ENCODE measurements at regions not wholly inside any gene's neighbourhood (a gene's known extent, or its start where the extent isn't known, plus 50 kb on each side); places are given as distances from the start of the nearest gene placed in this dataset.
"Not testable (repeated sequence)": the region's sequence is repeated elsewhere in the genome, so short reads cannot be mapped to it uniquely, and the experiment has no call there.

- DNase-seq (ENCODE audit: low spot score): no peak
Observed at GRCh38 chr2:57156231-57156924, 890.2 kb upstream of the VRK2 start.

- no peak for DNase-seq (ENCODE audit: low spot score)
Observed at GRCh38 chr2:57160976-57161375, 885.6 kb upstream of the VRK2 start.

- DNase-seq (ENCODE audit: low spot score): no peak
Observed at GRCh38 chr2:57177176-57177575, 869.4 kb upstream of the VRK2 start.

GRCh38 chr2:57180042-57180567 is 866.5 kb upstream of the VRK2 start:
- DNase-seq (ENCODE audit: low spot score): no peak

- no peak for DNase-seq (ENCODE audit: low spot score)
Observed at GRCh38 chr2:57180678-57181077, 865.9 kb upstream of the VRK2 start.

GRCh38 chr2:57181315-57182038 is 865.1 kb upstream of the VRK2 start:
- no peak for DNase-seq (ENCODE audit: low spot score)

- DNase-seq (ENCODE audit: low spot score): no peak
Observed at GRCh38 chr2:57182916-57183315, 863.7 kb upstream of the VRK2 start.

GRCh38 chr2:57185568-57185967 is 861.0 kb upstream of the VRK2 start:
- no peak for DNase-seq (ENCODE audit: low spot score)

- no peak for DNase-seq (ENCODE audit: low spot score)
Observed at GRCh38 chr2:57190007-57190406, 856.6 kb upstream of the VRK2 start.

GRCh38 chr2:57199663-57200062 is 846.9 kb upstream of the VRK2 start:
- DNase-seq (ENCODE audit: low spot score): no peak

- DNase-seq (ENCODE audit: low spot score): no peak
Observed at GRCh38 chr2:57204364-57204763, 842.2 kb upstream of the VRK2 start.

GRCh38 chr2:57205241-57205640 is 841.4 kb upstream of the VRK2 start:
- DNase-seq (ENCODE audit: low spot score): no peak

- no peak for DNase-seq (ENCODE audit: low spot score)
Observed at GRCh38 chr2:57207191-57207590, 839.4 kb upstream of the VRK2 start.

GRCh38 chr2:57209799-57210198 is 836.8 kb upstream of the VRK2 start:
- no peak for DNase-seq (ENCODE audit: low spot score)

GRCh38 chr2:57210855-57211254 is 835.8 kb upstream of the VRK2 start:
- no peak for DNase-seq (ENCODE audit: low spot score)

GRCh38 chr2:57217013-57217412 is 829.6 kb upstream of the VRK2 start:
- no peak for DNase-seq (ENCODE audit: low spot score)

- no peak for DNase-seq (ENCODE audit: low spot score)
Observed at GRCh38 chr2:57218206-57218605, 828.4 kb upstream of the VRK2 start.

- DNase-seq (ENCODE audit: low spot score): not testable (repeated sequence)
Observed at GRCh38 chr2:57229706-57230105, 816.9 kb upstream of the VRK2 start.

- not testable (repeated sequence) for DNase-seq (ENCODE audit: low spot score)
Observed at GRCh38 chr2:57232341-57232740, 814.3 kb upstream of the VRK2 start.

GRCh38 chr2:57251495-57251894 is 795.1 kb upstream of the VRK2 start:
- not testable (repeated sequence) for DNase-seq (ENCODE audit: low spot score)

- not testable (repeated sequence) for DNase-seq (ENCODE audit: low spot score)
Observed at GRCh38 chr2:57276408-57276807, 770.2 kb upstream of the VRK2 start.

GRCh38 chr2:57278451-57278850 is 768.2 kb upstream of the VRK2 start:
- no peak for DNase-seq (ENCODE audit: low spot score)

GRCh38 chr2:57291209-57291608 is 755.4 kb upstream of the VRK2 start:
- no peak for DNase-seq (ENCODE audit: low spot score)
